CD4-positive, alpha-beta T cell treated with Interleukin-17A for 1 hour (primary cell): ENCODE measurements at regions not wholly inside any gene's neighbourhood (a gene's known extent, or its start where the extent isn't known, plus 50 kb on each side); places are given as distances from the start of the nearest gene placed in this dataset.
A peak's percentile ranks its signal among the peaks of the same experiment; 100 is the strongest.

Experiments
- DNase-seq: peaks from one replicate; pipeline ENCODE4 v3.0.0-alpha.2; 2020

DNA sequence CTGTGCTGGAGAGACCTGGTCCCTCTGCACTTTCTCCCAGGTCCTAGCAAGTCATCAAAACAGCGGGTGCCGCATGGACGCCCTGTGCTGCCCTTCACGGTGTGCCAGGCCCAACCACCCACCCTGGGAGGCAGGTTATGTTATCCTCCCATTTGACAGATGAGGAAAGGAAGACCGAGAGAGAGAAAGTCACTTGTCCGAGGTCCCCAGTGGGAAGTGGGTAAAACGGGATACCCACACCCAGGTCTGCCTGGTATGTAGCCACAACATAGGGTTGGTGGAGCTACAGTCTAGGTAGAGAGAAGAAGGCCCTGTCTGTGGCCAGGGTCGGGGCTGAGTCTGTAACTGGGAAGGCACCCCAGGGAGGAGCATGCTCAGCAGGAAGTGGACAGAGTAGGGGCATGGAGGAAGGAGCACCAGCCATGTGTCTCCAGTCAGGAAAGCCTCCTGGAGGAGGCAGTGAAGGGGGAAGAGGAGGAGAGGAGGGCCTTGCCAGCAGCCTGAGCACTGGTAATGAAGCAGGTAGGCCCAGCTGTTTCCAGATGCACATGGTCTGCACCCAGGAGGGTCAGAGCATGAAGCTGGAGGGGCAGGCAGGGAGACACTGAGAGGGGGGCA is 98.4 kb downstream of the ZFP36L2 start:
- DNase-seq: peak; percentile 17

GRCh38 chr2:43127208-43127940 is 99.0 kb downstream of the ZFP36L2 start:
- peak; percentile 87 for DNase-seq

DNA sequence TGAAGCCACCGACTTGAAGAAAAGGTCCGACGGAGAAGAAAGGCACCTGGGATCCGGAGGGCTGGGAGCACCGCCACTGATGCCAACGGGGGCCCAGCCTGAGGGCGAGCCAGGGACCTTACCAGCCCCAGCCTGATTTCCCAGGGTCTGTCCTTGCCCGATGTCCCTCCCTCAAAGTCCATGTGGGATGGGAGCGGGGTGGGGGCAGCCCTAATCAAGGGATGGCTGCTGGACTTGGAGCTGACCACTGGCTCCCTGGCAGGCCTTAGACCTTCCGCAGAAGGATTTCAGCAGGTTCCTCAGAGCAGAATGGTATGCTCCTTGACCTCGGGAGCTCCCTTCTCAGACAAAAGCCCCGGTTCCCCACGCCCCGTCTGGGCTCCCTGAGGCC is 99.6 kb downstream of the ZFP36L2 start:
- no peak for DNase-seq

- no peak for DNase-seq
Observed at GRCh38 chr2:43125090-43125998, 101.1 kb downstream of the ZFP36L2 start.

GRCh38 chr2:43124687-43125057 is 101.7 kb downstream of the ZFP36L2 start:
- no peak for DNase-seq

GRCh38 chr2:43123981-43124686 is 102.3 kb downstream of the ZFP36L2 start:
- DNase-seq: no peak

DNA sequence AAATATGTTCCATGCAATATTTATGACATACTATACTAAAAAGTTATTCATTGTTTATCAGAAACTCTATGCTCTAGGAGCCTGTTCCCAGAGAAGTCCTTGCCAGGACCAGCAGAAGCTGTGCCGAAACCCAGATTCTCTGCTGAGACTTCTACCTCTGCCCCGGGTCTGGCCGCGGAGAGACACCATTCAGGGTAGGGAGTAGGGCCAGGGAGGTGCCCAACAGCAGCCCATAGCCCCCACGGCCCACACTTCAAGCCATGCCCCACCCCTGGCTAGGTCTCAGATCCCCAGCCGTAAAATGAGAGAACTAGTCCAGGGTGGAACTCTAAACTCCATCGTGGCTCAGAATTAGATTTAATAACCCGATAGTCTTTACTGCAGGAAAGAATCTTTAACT is 102.9 kb downstream of the ZFP36L2 start:
- no peak for DNase-seq

GRCh38 chr2:43123028-43123427 is 103.4 kb downstream of the ZFP36L2 start:
- DNase-seq: no peak

DNA sequence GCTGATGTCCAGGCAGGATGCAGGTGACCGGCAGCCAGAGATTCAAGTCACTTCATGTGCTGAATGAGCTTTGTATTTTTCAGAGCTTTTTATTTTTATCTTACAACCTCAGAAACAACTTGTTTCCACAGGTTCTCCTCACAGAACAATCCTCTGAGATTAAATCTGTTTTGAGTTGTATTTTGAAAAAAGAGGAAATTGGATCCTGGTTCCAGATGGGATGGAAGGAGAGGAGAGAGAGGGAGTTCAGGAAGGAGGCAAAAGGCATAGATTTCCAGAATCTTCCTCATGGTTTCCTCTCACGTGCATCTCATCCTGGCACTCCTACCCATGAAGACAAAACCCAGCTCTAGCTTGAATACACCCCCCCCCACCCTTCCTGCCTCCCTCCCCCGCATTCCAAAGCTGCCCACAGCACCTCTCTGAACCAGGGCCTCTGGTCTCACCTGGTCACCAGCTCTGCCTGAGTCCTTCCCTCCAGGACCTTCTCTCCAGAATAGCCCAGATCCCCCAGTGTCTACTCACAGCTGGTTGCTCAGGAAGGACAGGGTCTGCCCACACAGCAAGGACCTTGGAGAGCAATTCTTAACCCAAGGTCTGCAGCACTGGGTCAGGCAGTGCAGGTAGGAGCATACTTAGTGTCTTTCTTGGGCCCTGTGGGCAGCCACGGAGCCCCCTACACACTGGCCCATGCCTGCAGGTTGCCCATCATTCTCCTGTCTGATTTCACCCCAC is 104.7 kb downstream of the ZFP36L2 start:
- no peak for DNase-seq

GRCh38 chr2:43119303-43119702 is 107.1 kb downstream of the ZFP36L2 start:
- no peak for DNase-seq

- DNase-seq: no peak
Observed at GRCh38 chr2:43117521-43118143, 108.8 kb downstream of the ZFP36L2 start.

GRCh38 chr2:43116988-43117387 is 109.4 kb downstream of the ZFP36L2 start:
- no peak for DNase-seq

DNA sequence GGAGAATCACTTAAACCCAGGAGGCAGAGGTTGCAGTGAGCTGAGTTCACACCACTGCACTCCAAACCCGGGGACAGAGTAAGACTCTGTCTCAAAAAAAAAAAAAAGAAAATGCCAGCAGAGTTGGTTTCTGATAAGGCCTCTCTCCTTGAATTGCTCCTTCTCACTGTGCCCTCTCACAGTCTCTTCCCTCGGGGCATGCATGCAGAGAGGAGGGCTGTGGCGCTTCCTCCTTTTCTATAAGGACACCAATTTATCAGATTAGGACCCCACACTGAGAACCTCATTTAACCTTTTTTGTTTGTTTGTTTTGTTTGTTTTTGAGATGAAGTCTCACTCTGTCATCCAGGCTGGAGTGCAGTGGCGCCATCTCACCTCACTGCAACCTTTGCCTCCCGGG is 110.5 kb downstream of the ZFP36L2 start:
- DNase-seq: no peak

DNA sequence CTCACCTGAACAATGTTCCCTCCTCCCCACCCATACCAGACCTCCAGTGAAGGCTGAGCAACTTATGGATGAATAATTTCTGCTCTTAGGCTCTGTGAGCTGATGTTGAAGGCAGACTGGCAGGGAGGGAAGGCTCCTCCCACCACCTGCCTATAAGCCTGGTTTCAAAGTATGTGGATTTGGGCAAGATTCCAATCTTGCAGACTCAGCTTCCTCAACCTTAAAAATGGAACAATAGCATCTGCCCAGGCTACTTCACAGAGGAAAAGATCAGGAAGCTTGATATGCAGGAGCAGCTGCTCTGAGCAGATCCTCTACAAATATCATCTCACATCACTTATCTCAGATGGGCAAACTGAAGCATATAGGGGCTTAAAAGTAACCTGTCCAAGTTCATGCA is 112.2 kb downstream of the ZFP36L2 start:
- no peak for DNase-seq

DNA sequence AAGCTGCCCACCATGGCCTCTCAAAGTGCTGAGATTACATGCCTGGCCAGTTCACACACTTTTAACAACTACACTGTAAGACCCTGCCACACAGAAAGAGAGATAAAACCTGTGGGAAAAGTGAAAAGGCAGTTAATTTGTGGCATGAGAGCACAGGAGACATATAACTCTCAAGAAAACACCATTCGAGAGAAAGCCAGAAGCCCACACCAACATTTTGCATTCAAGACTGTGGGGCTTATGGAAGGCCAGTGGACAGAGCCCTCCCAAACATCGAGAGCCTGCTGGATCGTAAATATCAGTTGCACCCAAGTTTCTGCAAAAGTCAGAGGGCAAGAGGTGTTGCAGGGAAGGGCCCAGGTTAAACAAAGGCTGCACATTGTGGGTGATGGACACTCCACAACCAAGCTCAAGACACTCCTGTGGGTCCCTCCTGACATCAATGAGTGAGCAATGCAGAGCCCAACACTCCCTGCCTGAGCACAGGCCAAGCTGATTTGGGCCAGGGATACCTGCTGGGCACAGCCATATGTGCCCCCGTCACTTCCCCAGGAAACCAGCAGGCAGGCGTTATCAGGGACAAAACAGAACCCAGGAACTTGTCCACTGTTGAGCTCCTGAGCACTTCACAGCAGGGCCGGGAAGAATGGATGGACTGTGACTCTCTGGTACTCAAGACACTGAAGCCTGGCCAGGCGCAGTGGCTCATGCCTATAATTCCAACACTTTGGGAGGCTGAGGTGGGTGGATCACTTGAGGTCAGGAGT is 114.4 kb downstream of the ZFP36L2 start:
- no peak for DNase-seq

DNA sequence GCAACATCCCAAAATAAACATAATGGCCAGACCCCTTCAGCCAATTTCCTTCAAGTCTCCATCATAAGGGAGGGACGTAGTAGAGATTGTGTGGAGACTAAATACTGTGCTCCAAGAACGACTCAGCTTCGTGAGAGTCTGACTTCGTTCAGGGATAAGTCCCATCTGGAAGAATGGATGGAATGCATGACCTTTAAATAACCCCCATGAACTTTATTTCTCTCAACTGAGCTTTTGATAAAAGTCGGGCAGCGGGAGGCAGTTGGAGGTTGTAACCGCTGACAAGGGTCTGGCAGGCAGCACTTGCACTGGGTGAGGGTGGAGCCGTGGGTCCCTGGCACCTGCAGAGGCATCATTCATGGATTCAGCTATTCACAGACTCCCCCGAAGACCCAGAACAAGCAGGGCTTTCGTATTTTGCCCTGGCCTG is 115.9 kb downstream of the ZFP36L2 start:
- DNase-seq: no peak

DNA sequence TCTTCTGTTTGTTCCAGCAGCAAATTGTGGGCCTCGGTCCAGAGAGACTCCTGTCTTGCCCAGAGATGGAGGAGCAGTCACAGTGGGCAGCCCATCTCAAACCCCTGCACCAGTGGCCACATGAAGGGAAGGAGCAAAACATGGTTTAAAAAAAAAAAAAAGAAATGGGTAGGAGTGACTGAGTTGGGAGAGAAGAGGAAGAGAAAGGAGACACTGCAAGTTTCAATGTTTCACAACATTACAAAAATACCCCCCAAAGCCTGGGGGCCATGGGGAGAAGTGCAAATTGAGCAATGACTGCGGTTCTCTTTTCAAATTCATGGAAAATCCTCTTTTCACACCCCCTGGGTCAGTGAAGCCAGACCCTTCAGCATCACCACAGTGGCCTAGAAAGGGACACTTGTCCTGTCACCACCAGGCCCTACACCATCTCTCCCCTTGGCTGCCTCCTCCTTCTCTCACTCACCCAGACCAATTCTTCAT is 117.1 kb downstream of the ZFP36L2 start:
- DNase-seq: no peak

DNA sequence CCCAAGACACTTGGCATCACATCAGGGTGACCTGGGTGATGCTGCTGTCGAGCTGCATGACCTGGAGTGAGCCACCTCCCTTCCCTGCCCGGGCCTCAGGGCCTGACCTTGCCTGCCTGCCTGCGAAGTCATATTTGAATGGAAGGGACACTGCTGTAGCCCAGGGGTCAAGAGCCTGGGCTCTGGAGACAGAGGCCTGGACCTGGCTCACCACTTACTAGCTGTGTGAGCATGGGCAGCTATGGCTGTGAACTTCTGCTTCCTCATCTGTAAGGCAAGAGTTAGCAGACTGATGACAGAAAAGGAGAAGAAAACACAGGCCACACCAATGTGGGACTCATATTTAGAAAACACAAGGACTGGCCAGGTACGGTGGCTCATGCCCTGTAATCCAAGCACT is 118.7 kb downstream of the ZFP36L2 start:
- DNase-seq: no peak

DNA sequence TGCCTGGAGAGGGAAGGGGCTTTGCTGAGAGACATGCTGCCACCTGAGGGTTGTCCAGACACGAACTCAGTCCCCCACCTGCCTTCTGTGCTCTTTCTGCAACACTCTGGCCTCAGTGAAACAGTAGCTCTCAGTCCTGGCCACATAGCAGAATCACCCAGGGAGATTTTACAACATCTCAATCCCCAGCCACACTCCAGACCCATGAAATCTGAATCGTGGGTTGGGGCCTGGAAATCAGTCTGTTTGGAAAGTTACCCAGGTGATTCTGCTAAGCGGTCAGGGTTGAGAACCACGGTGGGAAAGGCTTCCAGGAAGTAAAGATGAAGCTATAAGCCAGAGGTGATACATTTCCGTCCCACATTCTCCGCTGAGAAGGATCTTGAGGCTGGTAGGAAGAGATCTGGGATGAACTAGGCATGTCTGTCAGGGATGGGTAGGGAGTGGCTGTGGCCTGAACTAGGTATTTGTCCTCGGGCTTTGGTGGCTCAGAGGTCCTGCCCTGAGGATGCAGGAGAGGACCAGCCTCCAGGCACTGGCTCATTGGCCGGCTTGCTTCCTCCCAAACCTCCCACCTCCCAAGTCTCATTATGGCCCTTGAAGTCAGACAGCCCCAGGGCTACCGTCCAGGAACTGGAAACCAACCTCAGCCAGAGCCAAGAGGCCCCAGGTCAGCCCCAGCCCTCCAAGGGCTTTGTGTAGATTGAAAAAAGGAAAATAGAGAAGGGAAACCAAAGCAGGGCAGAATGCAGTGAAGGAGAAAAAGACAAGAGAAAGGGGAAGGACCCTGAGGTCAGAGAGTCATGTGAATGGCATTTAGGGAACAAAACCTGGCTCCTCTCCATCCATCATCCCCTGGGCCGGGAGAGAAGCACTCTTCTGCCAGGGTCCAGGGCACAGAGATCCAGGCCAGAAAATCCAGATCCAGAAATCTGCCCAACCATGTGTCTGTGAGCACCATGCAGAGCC is 119.6 kb downstream of the ZFP36L2 start:
- DNase-seq: no peak
